Lung (tissue), 11 donors: ENCODE measurements at regions not wholly inside any gene's neighbourhood (a gene's known extent, or its start where the extent isn't known, plus 50 kb on each side); places are given as distances from the start of the nearest gene placed in this dataset.
A peak's percentile ranks its signal among the peaks of the same experiment; 100 is the strongest.

Experiments used
- ATAC-seq: fragments of 200-7000 bp; cut with Tn5 transposase; one replicate; pipeline ENCODE4 v1.9.1; 2020; ENCODE audit warnings: moderate number of reproducible peaks; ENCODE audit not compliant: insufficient read depth, low FRiP score
- DNase-seq, 3 donors: peaks; one replicate each; pipeline ENCODE4 v3.0.0-alpha.2; 2013 to 2017
- H3K27ac ChIP-seq, 2 donors: one replicate each; pipeline ENCODE4 v1.5.1; 2013; ENCODE audit warnings: mild to moderate bottlenecking in 2 of 2, moderate library complexity in 2 of 2, control low read depth in 1 of 2, inconsistent platforms in 1 of 2, low read depth in 1 of 2, low read length in 1 of 2
- H3K27me3 ChIP-seq, 3 donors: one replicate each; pipeline ENCODE4 v1.5.1; 2013; ENCODE audit warnings: low read length in 2 of 3; ENCODE audit not compliant: control insufficient read depth in 3 of 3, insufficient read depth in 3 of 3
- H3K36me3 ChIP-seq, 4 donors: one replicate each; pipeline ENCODE4 v1.5.1; 2013; ENCODE audit warnings: low read length in 4 of 4, mild to moderate bottlenecking in 1 of 4, moderate library complexity in 1 of 4; ENCODE audit not compliant: control insufficient read depth in 4 of 4, insufficient read depth in 4 of 4
- H3K4me1 ChIP-seq, 5 donors: one replicate each; pipeline ENCODE4 v1.5.1; 2013; ENCODE audit warnings: low read length in 5 of 5, mild to moderate bottlenecking in 2 of 5, moderate library complexity in 1 of 5; ENCODE audit not compliant: control insufficient read depth in 5 of 5, insufficient read depth in 5 of 5
- H3K4me3 ChIP-seq: one replicate; pipeline ENCODE4 v1.5.1; 2013; ENCODE audit warnings: mild to moderate bottlenecking, control low read depth, moderate library complexity
- H3K9ac ChIP-seq, 2 donors: one replicate each; pipeline ENCODE4 v1.5.1; 2013; ENCODE audit warnings: low read length in 2 of 2, control low read depth in 1 of 2; ENCODE audit not compliant: insufficient read depth in 1 of 2
- H3K9me3 ChIP-seq, 4 donors: one replicate each; pipeline ENCODE4 v1.5.1; 2013; ENCODE audit warnings: low read length in 3 of 4, mild to moderate bottlenecking in 1 of 4, moderate library complexity in 1 of 4; ENCODE audit not compliant: control insufficient read depth in 4 of 4, insufficient read depth in 3 of 4
- WGBS, 2 donors: extraction: QIAGEN DNeasy Blood & Tissue Kit; methylation state at CpG; one replicate each; pipeline ENCODE4 v1.1.7; 2013; 5-methylcytosine and 5-hydroxymethylcytosine counted together
- TF ChIP-seq, protein P1 (sequence below): IDR thresholded peaks from 2 replicates; pipeline ENCODE4 v1.5.1; 2012; ENCODE audit warnings: mild to moderate bottlenecking; ENCODE audit errors: control extremely low read depth, extremely low read depth
- donor health status: control.
- donor health status: control.
- donor health status: Bipolar disorder and iron deficiency.
- donor health status: healthy.
- donor health status: DM: yes; HTN: yes; CAD: no.

DNA sequence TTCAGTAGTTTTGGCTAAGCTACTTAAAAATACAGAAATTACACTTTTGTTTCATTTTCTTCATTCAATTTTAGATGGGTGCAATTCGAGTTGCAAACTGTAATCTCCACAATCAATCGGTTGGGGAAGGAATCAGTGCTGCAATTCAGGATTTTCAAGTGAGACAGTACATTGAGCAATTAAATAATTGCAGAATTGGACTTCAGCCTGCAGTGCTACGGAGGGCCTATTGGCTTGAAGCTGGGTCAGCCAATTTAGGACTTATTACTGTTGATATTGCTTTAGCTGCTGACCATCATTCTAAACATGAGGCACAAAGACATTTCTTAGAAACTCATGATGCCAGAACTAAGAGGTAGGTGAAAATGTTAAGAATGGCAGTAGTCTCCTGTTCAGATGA, 77.7 kb downstream of the BLTP1 start:
- 53 to 79% methylated on average over 3 of the region's 3 CpGs for WGBS, 2 donors

DNA sequence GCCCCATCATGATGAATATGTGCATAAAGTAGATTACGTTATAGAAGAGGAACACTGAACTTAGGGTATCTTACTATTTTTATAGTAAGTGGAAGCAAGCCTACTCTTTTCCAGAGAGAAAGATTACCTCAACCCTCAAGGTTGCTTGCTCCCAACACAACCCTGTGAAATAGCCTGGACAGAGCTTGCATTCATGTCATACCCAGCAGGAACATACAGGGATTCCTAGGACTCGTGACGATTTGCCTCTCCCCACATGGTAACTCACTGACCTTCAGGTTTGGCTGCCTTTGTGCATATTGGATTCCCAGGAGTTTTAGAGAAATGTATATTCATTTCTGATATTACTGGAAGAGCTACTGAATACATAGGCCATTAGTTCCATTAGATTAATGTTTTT, 80.5 kb downstream of the BLTP1 start:
- Histone ChIP-seq H3K9ac (no peak overlapping the region), H3K4me1 (no peaks in the 10 kb centered on the region), H3K36me3 (peaks cover 0 to 20% (median 5%) of the 10 kb centered on the region in 4 donors), H3K9me3 (no peaks in the 10 kb centered on the region), H3K4me3 (no peak overlapping the region), H3K27ac (no peak overlapping the region), H3K27me3 (no peaks in the 10 kb centered on the region)
- WGBS, 2 donors: 97 to 98% methylated on average over 3 of the region's 3 CpGs
- DNase-seq (no peak), ATAC-seq (no peak)
- TF ChIP-seq, protein P1, sequence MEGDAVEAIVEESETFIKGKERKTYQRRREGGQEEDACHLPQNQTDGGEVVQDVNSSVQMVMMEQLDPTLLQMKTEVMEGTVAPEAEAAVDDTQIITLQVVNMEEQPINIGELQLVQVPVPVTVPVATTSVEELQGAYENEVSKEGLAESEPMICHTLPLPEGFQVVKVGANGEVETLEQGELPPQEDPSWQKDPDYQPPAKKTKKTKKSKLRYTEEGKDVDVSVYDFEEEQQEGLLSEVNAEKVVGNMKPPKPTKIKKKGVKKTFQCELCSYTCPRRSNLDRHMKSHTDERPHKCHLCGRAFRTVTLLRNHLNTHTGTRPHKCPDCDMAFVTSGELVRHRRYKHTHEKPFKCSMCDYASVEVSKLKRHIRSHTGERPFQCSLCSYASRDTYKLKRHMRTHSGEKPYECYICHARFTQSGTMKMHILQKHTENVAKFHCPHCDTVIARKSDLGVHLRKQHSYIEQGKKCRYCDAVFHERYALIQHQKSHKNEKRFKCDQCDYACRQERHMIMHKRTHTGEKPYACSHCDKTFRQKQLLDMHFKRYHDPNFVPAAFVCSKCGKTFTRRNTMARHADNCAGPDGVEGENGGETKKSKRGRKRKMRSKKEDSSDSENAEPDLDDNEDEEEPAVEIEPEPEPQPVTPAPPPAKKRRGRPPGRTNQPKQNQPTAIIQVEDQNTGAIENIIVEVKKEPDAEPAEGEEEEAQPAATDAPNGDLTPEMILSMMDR: no peak

More for the DNA sequence above, 77.7 kb downstream of the BLTP1 start:
- H3K4me3 ChIP-seq: no peak overlapping the region
- no peak overlapping the region for H3K9ac ChIP-seq
- H3K4me1 ChIP-seq: no peaks in the 10 kb centered on the region
- no peaks in the 10 kb centered on the region for H3K9me3 ChIP-seq
- H3K27ac ChIP-seq: no peak overlapping the region
- ATAC-seq (no peak), DNase-seq (peak in 1 of 3 donors; percentile 9)
- no peaks in the 10 kb centered on the region for H3K27me3 ChIP-seq
- peaks cover 0 to 19% (median 11%) of the 10 kb centered on the region in 4 donors for H3K36me3 ChIP-seq
- TF ChIP-seq, protein P1: no peak

DNA sequence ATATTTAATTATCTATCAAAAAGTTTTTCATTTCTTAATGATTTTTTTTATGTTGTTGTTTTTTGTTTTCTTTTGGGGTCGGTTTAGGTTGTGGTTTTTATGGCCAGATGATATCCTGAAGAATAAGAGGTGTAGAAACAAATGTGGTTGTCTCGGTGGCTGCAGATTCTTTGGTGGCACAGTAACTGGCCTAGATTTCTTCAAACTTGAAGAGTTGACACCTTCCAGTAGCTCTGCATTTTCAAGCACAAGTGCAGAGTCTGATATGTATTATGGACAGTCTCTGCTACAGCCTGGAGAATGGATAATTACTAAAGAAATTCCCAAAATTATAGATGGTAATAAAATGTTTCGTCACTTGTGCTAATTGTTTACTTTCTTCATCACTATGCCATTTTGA, 82.6 kb downstream of the BLTP1 start:
- H3K9ac ChIP-seq: no peak overlapping the region
- H3K36me3 ChIP-seq: peaks cover 5 to 33% (median 15%) of the 10 kb centered on the region in 4 donors
- TF ChIP-seq, protein P1: no peak
- H3K4me1 ChIP-seq: no peaks in the 10 kb centered on the region
- DNase-seq (no peak), ATAC-seq (no peak)
- no peak overlapping the region for H3K27ac ChIP-seq
- H3K9me3 ChIP-seq: no peaks in the 10 kb centered on the region
- WGBS, 2 donors: 87 to 88% methylated on average over 3 of the region's 3 CpGs
- no peak overlapping the region for H3K4me3 ChIP-seq
- H3K27me3 ChIP-seq: no peaks in the 10 kb centered on the region

DNA sequence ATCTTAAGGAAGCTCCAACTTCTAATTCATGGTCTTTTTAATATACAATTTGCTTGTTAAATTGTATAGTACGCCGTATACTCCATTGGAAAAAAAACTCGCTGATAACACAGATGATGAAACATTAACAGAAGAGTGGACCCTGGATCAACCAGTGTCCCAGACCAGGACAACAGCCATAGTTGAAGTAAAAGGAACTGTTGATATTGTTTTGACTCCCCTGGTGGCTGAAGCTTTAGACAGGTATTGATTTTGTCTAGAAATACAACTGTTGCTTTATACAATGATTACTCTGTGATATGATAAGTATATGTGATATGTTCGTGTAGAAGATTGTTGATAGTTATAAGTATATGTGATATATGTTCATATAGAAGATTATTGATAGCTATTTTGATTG, 91.7 kb downstream of the BLTP1 start:
- 97% methylated on average over 4 of the region's 4 CpGs for WGBS, 2 donors

More for the DNA sequence above, 91.7 kb downstream of the BLTP1 start:
- H3K4me3 ChIP-seq: no peak overlapping the region
- H3K4me1 ChIP-seq: no peaks in the 10 kb centered on the region
- DNase-seq (no peak), ATAC-seq (no peak)
- no peaks in the 10 kb centered on the region for H3K27me3 ChIP-seq
- H3K9ac ChIP-seq: no peak overlapping the region
- TF ChIP-seq, protein P1: no peak
- H3K36me3 ChIP-seq: peaks cover 9 to 24% (median 19%) of the 10 kb centered on the region in 4 donors
- no peak overlapping the region for H3K27ac ChIP-seq
- no peaks in the 10 kb centered on the region for H3K9me3 ChIP-seq
